Pancreas (tissue), 10 donors: ENCODE measurements at regions not wholly inside any gene's neighbourhood (a gene's known extent, or its start where the extent isn't known, plus 50 kb on each side); places are given as distances from the start of the nearest gene placed in this dataset.

ENCODE experiments used
- ATAC-seq, 4 donors: fragments of 200-7000 bp; cut with Tn5 transposase; one replicate each; pipeline versions ENCODE4 v1.8.0 to v1.9.1; 2020; ENCODE audit warnings: mild to moderate bottlenecking in 4 of 4, moderate library complexity in 4 of 4
- DNase-seq, 6 donors: peaks; one replicate each; pipeline ENCODE4 v3.0.0-alpha.2; 2020
- FAIRE-seq: peaks from 2 replicates; lab custom pipeline; 2012; peaks lifted over from hg19 to GRCh38; lab: Jason Lieb, UNC
- H3K27ac ChIP-seq, 4 donors: fragments of 200-600 bp; sonication (generic); 1 replicate in 3 of 4; 2 replicates in 1 of 4; pipeline versions ENCODE4 v1.5.0 to v1.8.0; 2020
- H3K27me3 ChIP-seq, 4 donors: fragments of 200-600 bp; one replicate each; pipeline ENCODE4 v1.8.0; 2021
- H3K36me3 ChIP-seq, 3 donors: fragments of 200-600 bp; sonication (generic) in 1 of 3; one replicate each; pipeline versions ENCODE4 v1.5.0 to v1.8.0; 2020 to 2021
- H3K4me1 ChIP-seq, 3 donors: fragments of 200-600 bp; one replicate each; pipeline ENCODE4 v1.8.0; 2021
- H3K4me3 ChIP-seq, 4 donors: fragments of 200-600 bp; sonication (generic) in 2 of 4; one replicate each; pipeline versions ENCODE4 v1.5.0 to v1.8.0; 2020 to 2021
- H3K9me3 ChIP-seq, 4 donors: fragments of 200-600 bp; one replicate each; pipeline ENCODE4 v1.8.0; 2021
- CTCF ChIP-seq, 4 donors: fragments of 200-600 bp; sonication (generic) in 3 of 4; IDR thresholded peaks; one replicate each; pipeline versions ENCODE4 v1.5.0 to v1.8.0; 2021; ENCODE audit warnings: antibody characterized with exemption in 4 of 4
- WGBS, 2 donors: extraction: QIAGEN DNeasy Blood & Tissue Kit; methylation state at CpG; one replicate each; pipeline ENCODE4 v1.1.7; 2013; 5-methylcytosine and 5-hydroxymethylcytosine counted together
- intact Hi-C, 3 donors: fragments of 100-400 bp; cut with DNase I; formaldehyde crosslinking; loops; one replicate each; pipeline versions ENCODE4 v1.11.1 to v1.14.2; 2022
- donor health status: healthy with polysubstance abuse.
- donor health status: DM: no; HTN: no; CAD: no; lungs with moderate emphysema.
- donor health status: DM: no; HTN: no; CAD: no.
- donor health status: control.
- donor health status: control.
- donor health status: Bipolar disorder and iron deficiency.
- donor health status: DM: yes; HTN: yes; CAD: no.
- donor health status: DM: no; HTN: no; CAD: no.
- donor health status: DM: no; HTN: no; CAD: no.
- donor health status: DM: yes; HTN: yes; CAD: no.

DNA sequence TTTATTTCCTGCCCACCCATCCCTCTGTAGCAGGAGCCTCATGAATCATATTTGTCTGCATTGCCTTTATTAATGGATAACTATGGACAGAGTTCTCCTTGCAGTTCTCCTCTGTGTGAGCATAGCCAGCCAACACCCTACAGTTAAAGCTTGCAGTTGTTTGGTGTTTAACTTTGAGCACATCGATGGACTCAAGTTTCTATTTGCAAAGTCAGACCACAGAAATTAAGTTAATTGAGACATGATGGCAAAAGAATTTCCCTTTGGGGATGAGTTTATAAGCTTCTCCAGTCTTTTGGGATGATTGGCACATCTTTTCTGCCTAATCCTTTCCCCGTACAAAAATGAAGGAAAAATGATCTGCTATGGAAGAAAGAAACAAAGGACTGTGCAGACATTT lies 398.9 kb upstream of the THBS1 start:
- no peak for FAIRE-seq
- DNase-seq = no peak
- intact Hi-C loops = no loop called here
- peaks cover 12 to 24% (median 17%) of the 10 kb centered on the region in 3 donors for H3K4me1 ChIP-seq
- WGBS, 2 donors = 58% methylated on average over 2 of the region's 2 CpGs
- no peaks in the 10 kb centered on the region for H3K9me3 ChIP-seq
- no peak for TF ChIP-seq CTCF (IDR thresholded peaks at IDR 0.05)
- peak overlapping the region in 1 of 4 donors; percentile 4 for H3K27ac ChIP-seq
- no peaks in the 10 kb centered on the region for H3K36me3 ChIP-seq
- no peaks in the 10 kb centered on the region for H3K27me3 ChIP-seq
- H3K4me3 ChIP-seq = no peak overlapping the region
- ATAC-seq = peak in 3 of 4 donors; percentile 41 to 65 (median 56)

DNA sequence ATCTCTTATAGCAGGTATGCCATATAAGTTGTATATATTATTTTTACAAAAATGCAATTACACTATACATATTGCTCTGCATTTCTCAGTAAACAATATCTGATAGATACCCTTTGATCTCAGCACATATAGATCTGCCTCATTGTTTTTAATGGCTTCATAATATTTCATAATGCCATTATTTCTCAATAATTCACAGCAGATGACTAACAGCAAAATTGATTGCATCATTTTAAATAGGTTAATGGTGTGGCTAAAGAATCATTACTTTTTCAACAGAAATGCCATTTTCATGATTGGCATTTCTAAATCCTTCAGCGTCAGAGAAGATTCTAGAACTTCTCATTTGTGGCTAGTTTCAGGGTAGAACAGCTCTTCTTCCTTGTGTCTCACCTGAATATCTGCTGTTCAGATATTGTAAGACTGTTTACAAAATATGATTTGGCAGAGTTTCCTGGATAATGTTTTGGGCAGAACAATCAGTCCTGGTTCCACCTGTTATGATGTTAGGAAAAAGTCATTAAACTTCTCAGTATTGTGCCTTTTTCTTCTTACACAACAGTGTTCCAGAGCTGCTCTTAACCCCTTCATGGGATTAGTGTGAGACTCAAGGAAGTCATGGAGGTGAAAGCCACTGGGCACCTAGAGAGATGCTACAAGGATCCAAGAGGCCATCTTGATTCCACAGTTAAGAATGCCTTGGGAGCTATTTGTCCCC lies 397.6 kb upstream of the THBS1 start:
- WGBS, 2 donors = 90 to 96% methylated on average over 1 of the region's 1 CpG
- intact Hi-C loops = no loop called here
- Histone ChIP-seq H3K9me3 (no peaks in the 10 kb centered on the region), H3K36me3 (no peaks in the 10 kb centered on the region), H3K27me3 (no peaks in the 10 kb centered on the region), H3K27ac (no peak overlapping the region), H3K4me1 (peaks cover 12 to 24% (median 17%) of the 10 kb centered on the region in 3 donors), H3K4me3 (no peak overlapping the region)
- no peak for TF ChIP-seq CTCF (IDR thresholded peaks at IDR 0.05)
- FAIRE-seq (no peak), ATAC-seq (peak in 1 of 4 donors; percentile 38), DNase-seq (no peak)

- FAIRE-seq (no peak), ATAC-seq (no peak), DNase-seq (no peak)
- H3K9me3 ChIP-seq = no peaks in the 10 kb centered on the region
- H3K36me3 ChIP-seq = no peaks in the 10 kb centered on the region
- 88 to 93% methylated on average over 4 of the region's 4 CpGs for WGBS, 2 donors
- H3K4me1 ChIP-seq = peaks cover 12 to 24% (median 18%) of the 10 kb centered on the region in 3 donors
- H3K27me3 ChIP-seq = no peaks in the 10 kb centered on the region
- intact Hi-C loops = no loop called here
- TF ChIP-seq CTCF (IDR thresholded peaks at IDR 0.05) = no peak
- H3K4me3 ChIP-seq = no peak overlapping the region
- no peak overlapping the region for H3K27ac ChIP-seq
Observed at GRCh38 chr15:39184701-39185390, 396.0 kb upstream of the THBS1 start.

GRCh38 chr15:39188314-39188713 lies 392.6 kb upstream of the THBS1 start:
- H3K4me3 ChIP-seq = no peak overlapping the region
- no peaks in the 10 kb centered on the region for H3K36me3 ChIP-seq
- 13 to 23% methylated on average over 1 of the region's 1 CpG for WGBS, 2 donors
- no peak for FAIRE-seq
- no peaks in the 10 kb centered on the region for H3K27me3 ChIP-seq
- intact Hi-C loops = no loop called here
- TF ChIP-seq CTCF (IDR thresholded peaks at IDR 0.05) = no peak
- no peak for ATAC-seq
- H3K4me1 ChIP-seq = peaks cover 0 to 10% (median 0%) of the 10 kb centered on the region in 3 donors
- no peaks in the 10 kb centered on the region for H3K9me3 ChIP-seq
- no peak overlapping the region for H3K27ac ChIP-seq
- DNase-seq = no peak

GRCh38 chr15:39188930-39189329 lies 391.9 kb upstream of the THBS1 start:
- Histone ChIP-seq H3K36me3 (no peaks in the 10 kb centered on the region), H3K9me3 (no peaks in the 10 kb centered on the region), H3K27ac (no peak overlapping the region), H3K4me3 (no peak overlapping the region), H3K4me1 (peaks cover 0 to 10% (median 0%) of the 10 kb centered on the region in 3 donors), H3K27me3 (no peaks in the 10 kb centered on the region)
- WGBS, 2 donors = 60 to 63% methylated on average over 3 of the region's 3 CpGs
- TF ChIP-seq CTCF (IDR thresholded peaks at IDR 0.05) = no peak
- no peak for FAIRE-seq
- no peak for DNase-seq
- intact Hi-C loops = no loop called here
- peak; percentile 79 to 89 (median 84) for ATAC-seq
